ENCODE measurements at regions not wholly inside any gene's neighbourhood (a gene's known extent, or its start where the extent isn't known, plus 50 kb on each side); places are given as distances from the start of the nearest gene placed in this dataset.

DNA sequence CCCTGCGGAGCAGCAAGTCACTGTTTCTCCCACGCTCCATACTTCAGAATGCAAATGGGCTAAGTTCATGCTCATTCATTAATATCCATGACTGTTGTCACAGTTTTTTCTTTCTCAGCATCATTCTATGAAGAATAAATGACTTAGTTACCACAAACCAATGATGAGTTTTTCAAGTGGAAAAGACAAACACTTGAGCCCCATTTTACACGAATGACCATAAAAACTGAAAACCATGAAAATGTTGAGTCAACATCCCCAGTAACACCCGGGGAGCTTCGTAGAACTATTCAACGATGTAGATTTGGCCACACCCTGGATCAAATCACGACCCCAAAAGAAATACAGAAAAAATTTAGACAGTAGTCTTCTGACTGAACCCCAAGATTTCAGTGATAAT lies 99.8 kb upstream of the GJB6 start:
- TF ChIP-seq, protein P1, sequence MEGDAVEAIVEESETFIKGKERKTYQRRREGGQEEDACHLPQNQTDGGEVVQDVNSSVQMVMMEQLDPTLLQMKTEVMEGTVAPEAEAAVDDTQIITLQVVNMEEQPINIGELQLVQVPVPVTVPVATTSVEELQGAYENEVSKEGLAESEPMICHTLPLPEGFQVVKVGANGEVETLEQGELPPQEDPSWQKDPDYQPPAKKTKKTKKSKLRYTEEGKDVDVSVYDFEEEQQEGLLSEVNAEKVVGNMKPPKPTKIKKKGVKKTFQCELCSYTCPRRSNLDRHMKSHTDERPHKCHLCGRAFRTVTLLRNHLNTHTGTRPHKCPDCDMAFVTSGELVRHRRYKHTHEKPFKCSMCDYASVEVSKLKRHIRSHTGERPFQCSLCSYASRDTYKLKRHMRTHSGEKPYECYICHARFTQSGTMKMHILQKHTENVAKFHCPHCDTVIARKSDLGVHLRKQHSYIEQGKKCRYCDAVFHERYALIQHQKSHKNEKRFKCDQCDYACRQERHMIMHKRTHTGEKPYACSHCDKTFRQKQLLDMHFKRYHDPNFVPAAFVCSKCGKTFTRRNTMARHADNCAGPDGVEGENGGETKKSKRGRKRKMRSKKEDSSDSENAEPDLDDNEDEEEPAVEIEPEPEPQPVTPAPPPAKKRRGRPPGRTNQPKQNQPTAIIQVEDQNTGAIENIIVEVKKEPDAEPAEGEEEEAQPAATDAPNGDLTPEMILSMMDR (IDR thresholded peaks at IDR 0.05) = no peak
- no peak for TF ChIP-seq POLR2AphosphoS5 (IDR thresholded peaks at IDR 0.05)
